GM10266 (cell line): ENCODE measurements at regions not wholly inside any gene's neighbourhood (a gene's known extent, or its start where the extent isn't known, plus 50 kb on each side); places are given as distances from the start of the nearest gene placed in this dataset.

Source experiments
- DNase-seq: peaks from one replicate; pipeline ENCODE4 v3.0.0; 2012; ENCODE audit errors: extremely low spot score
- TF ChIP-seq, protein P1 (sequence below): IDR thresholded peaks from 2 replicates; pipeline ENCODE4 v1.5.1; 2012; ENCODE audit warnings: mild to moderate bottlenecking, low read depth; ENCODE audit not compliant: control insufficient read depth, insufficient read depth; ENCODE audit errors: missing control alignments

DNA sequence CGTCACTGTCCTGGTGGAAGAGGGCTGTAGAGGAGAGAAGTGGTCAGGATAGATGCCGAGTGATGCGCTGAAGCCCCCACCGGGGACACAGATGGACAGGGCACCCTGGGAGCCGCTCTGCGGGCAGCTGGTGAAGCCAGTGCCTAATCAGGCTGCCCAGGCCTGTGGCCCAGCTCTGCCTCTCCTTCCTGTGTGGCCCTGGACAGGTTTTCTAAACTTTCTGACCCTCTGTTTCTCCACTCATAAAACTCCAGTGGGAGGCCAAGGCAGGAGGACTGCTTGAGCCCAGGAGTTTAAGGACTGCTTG, 86.1 kb downstream of the C5orf15 start:
- no peak for DNase-seq
- TF ChIP-seq, protein P1, sequence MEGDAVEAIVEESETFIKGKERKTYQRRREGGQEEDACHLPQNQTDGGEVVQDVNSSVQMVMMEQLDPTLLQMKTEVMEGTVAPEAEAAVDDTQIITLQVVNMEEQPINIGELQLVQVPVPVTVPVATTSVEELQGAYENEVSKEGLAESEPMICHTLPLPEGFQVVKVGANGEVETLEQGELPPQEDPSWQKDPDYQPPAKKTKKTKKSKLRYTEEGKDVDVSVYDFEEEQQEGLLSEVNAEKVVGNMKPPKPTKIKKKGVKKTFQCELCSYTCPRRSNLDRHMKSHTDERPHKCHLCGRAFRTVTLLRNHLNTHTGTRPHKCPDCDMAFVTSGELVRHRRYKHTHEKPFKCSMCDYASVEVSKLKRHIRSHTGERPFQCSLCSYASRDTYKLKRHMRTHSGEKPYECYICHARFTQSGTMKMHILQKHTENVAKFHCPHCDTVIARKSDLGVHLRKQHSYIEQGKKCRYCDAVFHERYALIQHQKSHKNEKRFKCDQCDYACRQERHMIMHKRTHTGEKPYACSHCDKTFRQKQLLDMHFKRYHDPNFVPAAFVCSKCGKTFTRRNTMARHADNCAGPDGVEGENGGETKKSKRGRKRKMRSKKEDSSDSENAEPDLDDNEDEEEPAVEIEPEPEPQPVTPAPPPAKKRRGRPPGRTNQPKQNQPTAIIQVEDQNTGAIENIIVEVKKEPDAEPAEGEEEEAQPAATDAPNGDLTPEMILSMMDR, result no peak

- DNase-seq, result no peak
- TF ChIP-seq, protein P1, result no peak
Observed at GRCh38 chr5:133881576-133882388, 86.6 kb downstream of the C5orf15 start.

DNA sequence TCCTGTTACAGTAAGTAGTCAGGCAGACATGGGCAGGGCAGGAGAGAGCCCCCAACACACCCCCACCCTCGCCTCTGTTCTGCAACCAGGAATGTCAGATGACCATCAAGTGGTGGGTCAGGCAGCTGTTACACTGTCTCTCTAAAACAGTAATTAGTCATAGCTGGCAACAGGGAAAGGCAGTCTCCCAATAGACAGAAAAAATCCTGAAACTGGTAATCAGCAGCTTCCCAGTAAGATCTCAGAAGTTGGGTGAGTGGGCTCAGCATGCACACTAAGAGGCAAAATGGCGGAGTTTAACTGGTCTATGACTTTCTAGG, 90.2 kb downstream of the C5orf15 start:
- TF ChIP-seq, protein P1, result no peak
- no peak for DNase-seq

DNA sequence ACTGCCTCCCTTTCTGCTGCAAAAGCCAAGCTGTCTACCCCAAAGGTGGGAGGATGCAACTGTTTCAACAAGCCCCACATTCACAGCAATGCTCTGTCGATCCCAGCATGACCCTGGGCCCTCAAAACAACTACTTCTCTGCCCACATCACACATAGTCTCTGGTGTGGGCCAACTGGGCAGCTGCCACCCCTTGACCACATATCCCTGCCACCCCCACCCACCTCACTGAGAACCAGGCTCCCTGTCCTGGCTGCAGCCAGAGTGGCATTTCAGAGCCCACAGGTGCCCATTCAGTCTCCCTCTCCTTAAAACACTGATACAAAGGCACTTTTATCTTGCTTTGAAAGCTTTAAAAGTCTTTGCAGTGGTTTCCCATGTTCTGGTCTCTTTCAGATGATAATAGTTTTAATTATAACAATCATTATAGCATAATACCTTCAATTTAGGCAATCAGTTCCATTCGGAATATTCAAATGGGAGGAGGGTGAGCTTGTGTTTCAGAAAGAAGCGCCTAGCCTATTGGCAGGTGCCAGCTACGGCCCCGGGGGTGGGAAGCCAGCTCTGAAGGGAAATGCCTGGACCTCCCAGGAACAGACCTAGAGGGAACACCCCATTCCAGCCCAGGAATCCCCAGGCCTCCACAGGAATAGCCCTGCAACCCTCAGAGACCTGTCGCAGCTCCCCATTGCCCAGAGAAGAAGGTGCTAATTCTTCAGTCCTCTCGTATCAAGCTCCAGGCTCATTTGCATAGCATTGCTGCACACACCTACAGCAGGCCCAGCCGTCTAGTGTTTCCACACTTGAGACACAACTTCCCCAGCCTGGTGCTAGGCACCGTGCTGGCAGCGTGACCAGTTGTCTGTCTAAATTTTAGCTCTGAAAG, 90.8 kb downstream of the C5orf15 start:
- DNase-seq, result no peak
- TF ChIP-seq, protein P1, result no peak

GRCh38 chr5:133876266-133876665, 92.2 kb downstream of the C5orf15 start:
- DNase-seq, result no peak
- TF ChIP-seq, protein P1, result no peak

DNA sequence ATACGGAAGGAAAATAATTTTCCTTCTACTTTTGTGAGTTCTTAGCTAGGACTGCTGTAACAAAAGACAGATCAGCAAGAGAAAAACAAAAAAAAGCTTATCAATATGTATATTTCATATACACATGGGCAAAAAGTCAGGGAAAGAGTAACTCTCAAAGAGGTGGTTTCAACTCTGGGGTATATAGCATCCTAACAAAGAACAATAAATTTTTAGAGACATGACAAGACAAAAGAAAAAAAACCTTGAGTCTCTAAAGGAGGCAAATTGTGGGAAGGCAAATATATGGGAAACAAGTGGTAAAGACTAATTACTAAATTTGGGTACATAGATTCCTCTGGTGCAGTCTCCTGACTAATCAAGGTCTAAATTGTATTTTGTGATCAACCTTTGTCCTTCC, 93.2 kb downstream of the C5orf15 start:
- no peak for DNase-seq
- TF ChIP-seq, protein P1, result no peak

- TF ChIP-seq, protein P1, result no peak
- no peak for DNase-seq
Observed at GRCh38 chr5:133873449-133873848, 95.0 kb downstream of the C5orf15 start.
